K562 (cell line): ENCODE measurements at regions not wholly inside any gene's neighbourhood (a gene's known extent, or its start where the extent isn't known, plus 50 kb on each side); places are given as distances from the start of the nearest gene placed in this dataset.

ENCODE experiments used
- ATAC-seq: fragments of 200-7000 bp; cut with Tn5 transposase; 3 replicates; pipeline ENCODE4 v1.9.1; 2020; ENCODE audit warnings: moderate library complexity
- BruUV-seq: library from RNA; stranded (reverse); fragments of 400-500 nt; replicated peaks from 2 replicates; lab custom pipeline; 2021; lab: Mats Ljungman, UMichigan
- CTCF ChIA-PET: fragments of 300-600 bp; formaldehyde crosslinking; extraction: SDS; loops from one replicate; lab custom pipeline; 2021; ENCODE audit warnings: low intra/inter-chr PET ratio; lab: Yijun Ruan, JAX
- POLR2A ChIA-PET: fragments of 300-600, 350-650 bp; sonication (Branson Sonifier 250); formaldehyde crosslinking; extraction: SDS; loops from one replicate; lab custom pipeline; 2021; ENCODE audit warnings: antibody characterized with exemption, inconsistent platforms; lab: Yijun Ruan, JAX
- DNase-seq, 4 experiments: peaks; one replicate each; pipeline versions ENCODE4 v3.0.0 to v3.0.0-alpha.2; 2011 to 2018; ENCODE audit warnings: low spot score in 3 of 4, mixed read lengths in 3 of 4; ENCODE audit errors: extremely low read depth in 1 of 4
- FAIRE-seq: peaks from 2 replicates; lab custom pipeline; 2011; peaks lifted over from hg19 to GRCh38; lab: Jason Lieb, UNC
- H2AFZ ChIP-seq: 2 replicates; pipeline ENCODE4 v1.6.0; 2011; ENCODE audit warnings: low read depth, low read length, control low read depth, inconsistent platforms
- H3K27ac ChIP-seq: fragments of 200-600 bp; 3 replicates; pipeline ENCODE4 v1.8.0; 2011; ENCODE audit warnings: low read depth, mild to moderate bottlenecking, control low read depth, inconsistent platforms, low read length, moderate library complexity, mixed read lengths; ENCODE audit errors: extremely low read depth
- H3K27me3 ChIP-seq, 2 experiments: fragments of 300-600 bp in 1 of 2; 2 replicates in 1 of 2; 3 replicates in 1 of 2; pipeline versions ENCODE4 v1.6.0 to v1.8.0; 2011; ENCODE audit warnings: inconsistent platforms in 2 of 2, low read length in 2 of 2, mild to moderate bottlenecking in 1 of 2, mixed read lengths in 1 of 2, moderate library complexity in 1 of 2; ENCODE audit not compliant: control insufficient read depth in 2 of 2, insufficient read depth in 2 of 2
- H3K36me3 ChIP-seq: fragments of 300-600 bp; 3 replicates; pipeline ENCODE4 v1.8.0; 2011; ENCODE audit warnings: mild to moderate bottlenecking, low read length, inconsistent platforms; ENCODE audit not compliant: control insufficient read depth, insufficient read depth
- H3K4me1 ChIP-seq, 2 experiments: fragments of 200-600 bp in 1 of 2; replicated peaks in 1 of 2; 2 replicates in 1 of 2; 3 replicates in 1 of 2; pipeline versions ENCODE4 v1.5.1 to v1.8.0; 2011; ENCODE audit warnings: inconsistent platforms in 2 of 2, low read length in 2 of 2, mild to moderate bottlenecking in 1 of 2, mixed read lengths in 1 of 2, moderate library complexity in 1 of 2; ENCODE audit not compliant: control insufficient read depth in 2 of 2, insufficient read depth in 2 of 2
- H3K4me2 ChIP-seq: 2 replicates; pipeline ENCODE4 v1.6.1; 2011; ENCODE audit warnings: low read length, control low read depth, inconsistent platforms, mixed read lengths; ENCODE audit not compliant: insufficient read depth
- H3K4me3 ChIP-seq: fragments of 200-600 bp; sonication (generic), shearing (Covaris generic); 2 replicates; pipeline ENCODE4 v1.5.1; 2016; ENCODE audit warnings: control low read depth, inconsistent platforms
- H3K79me2 ChIP-seq: fragments of 200-600 bp; 3 replicates; pipeline ENCODE4 v1.8.0; 2011; ENCODE audit warnings: low read length, inconsistent platforms; ENCODE audit not compliant: control insufficient read depth, insufficient read depth
- H3K9ac ChIP-seq, 2 experiments: 2 replicates each; pipeline versions ENCODE4 v1.6.0 to v1.6.1; 2011; ENCODE audit warnings: low read depth in 2 of 2, low read length in 2 of 2, control low read depth in 1 of 2, inconsistent platforms in 1 of 2, mild to moderate bottlenecking in 1 of 2, mixed read lengths in 1 of 2; ENCODE audit not compliant: insufficient read depth in 1 of 2
- H3K9me1 ChIP-seq: one replicate; pipeline ENCODE4 v1.6.0; 2011; ENCODE audit warnings: inconsistent platforms, mild to moderate bottlenecking, low read length, moderate library complexity; ENCODE audit not compliant: control insufficient read depth, insufficient read depth
- H3K9me3 ChIP-seq: replicated peaks from 2 replicates; pipeline ENCODE4 v1.5.1; 2011; ENCODE audit warnings: low read depth, low read length, inconsistent platforms; ENCODE audit not compliant: control insufficient read depth, insufficient read depth
- H4K20me1 ChIP-seq: replicated peaks from 2 replicates; pipeline ENCODE4 v1.6.1; 2011; ENCODE audit warnings: low read length, inconsistent platforms, mixed read lengths; ENCODE audit not compliant: control insufficient read depth, insufficient read depth
- C11orf30 ChIP-seq: fragments of 450-650 bp; IDR thresholded peaks from 2 replicates; pipeline ENCODE4 v1.6.1; 2016; ENCODE audit warnings: low read depth, mild to moderate bottlenecking
- CBFA2T3 ChIP-seq: fragments of 450-650 bp; IDR thresholded peaks from 2 replicates; pipeline ENCODE4 v1.6.1; 2017
- CBX3 ChIP-seq, 2 experiments: IDR thresholded peaks; 1 replicate in 1 of 2; 2 replicates in 1 of 2; pipeline ENCODE4 v1.6.1; 2012; ENCODE audit warnings: inconsistent platforms in 2 of 2, low read length in 2 of 2, borderline replicate concordance in 1 of 2, control low read depth in 1 of 2
- DDX20 ChIP-seq: fragments of 450-650 bp; IDR thresholded peaks from 2 replicates; pipeline ENCODE4 v1.6.1; 2016; ENCODE audit warnings: missing genetic modification characterization, low read depth, mild to moderate bottlenecking, missing compliant biosample characterization, moderate library complexity
- MEF2A ChIP-seq: IDR thresholded peaks from 2 replicates; pipeline ENCODE4 v1.6.1; 2011; ENCODE audit warnings: low read depth, mild to moderate bottlenecking, low read length, moderate library complexity; ENCODE audit not compliant: control insufficient read depth
- MTF1 ChIP-seq: fragments of 250-450 bp; sonication (Bioruptor Pico); IDR thresholded peaks from 2 replicates; pipeline ENCODE4 v1.9.0; 2021; ENCODE audit warnings: moderate library complexity, mild to moderate bottlenecking, inconsistent platforms, borderline replicate concordance
- NR2C1 ChIP-seq, 2 experiments: fragments of 450-650 bp; IDR thresholded peaks; 2 replicates each; pipeline ENCODE4 v1.6.1; 2017; ENCODE audit warnings: mild to moderate bottlenecking in 2 of 2, antibody characterized with exemption in 1 of 2, inconsistent platforms in 1 of 2, missing compliant biosample characterization in 1 of 2, missing genetic modification characterization in 1 of 2
- POU5F1 ChIP-seq: fragments of 150-350 bp; IDR thresholded peaks from 2 replicates; pipeline ENCODE4 v1.6.1; 2014; ENCODE audit warnings: borderline replicate concordance, low read length, low read depth, mild to moderate bottlenecking; ENCODE audit not compliant: partially characterized antibody
- SNRNP70 ChIP-seq: fragments of 200-400 bp; formaldehyde crosslinking; optimal IDR thresholded peaks from 2 replicates; pipeline ENCODE3; 2017; ENCODE audit warnings: low read depth, low read length
- ZFP30 ChIP-seq: fragments of 250-450 bp; sonication (Bioruptor Pico); IDR thresholded peaks from 2 replicates; pipeline ENCODE4 v1.8.0; 2022; ENCODE audit warnings: moderate library complexity, mild to moderate bottlenecking, inconsistent platforms, borderline replicate concordance
- WGBS: fragments of 100-300 bp; shearing (Covaris generic); methylation state at CpG from one replicate; pipeline ENCODE4 v1.1.6; 2016; ENCODE audit warnings: low coverage, mixed read lengths; ENCODE audit not compliant: insufficient coverage; ENCODE audit errors: missing lambda C conversion rate; 5-methylcytosine and 5-hydroxymethylcytosine counted together
- in situ Hi-C: fragments of 300-500 bp; cut with MboI; formaldehyde crosslinking; loops from 4 replicates; pipeline ENCODE4 v1.15.0; 2018; ENCODE audit warnings: inconsistent platforms, mixed read lengths
- intact Hi-C: fragments of 100-400 bp; cut with micrococcal nuclease; formaldehyde crosslinking; loops from 2 replicates; pipeline ENCODE4 v1.14.2; 2022
- TF ChIP-seq, protein P1 (sequence below): fragments of 200-800 bp; sonication (Bioruptor generic); IDR thresholded peaks from 2 replicates; pipeline ENCODE4 v1.6.1; 2017; ENCODE audit warnings: missing genetic modification characterization, missing compliant biosample characterization
- TF ChIP-seq, protein P2 (sequence below): sonication (generic); formaldehyde crosslinking; IDR thresholded peaks from 2 replicates; pipeline ENCODE4 v1.8.1; 2023; ENCODE audit warnings: mild to moderate bottlenecking, missing genetic modification reagents

DNA sequence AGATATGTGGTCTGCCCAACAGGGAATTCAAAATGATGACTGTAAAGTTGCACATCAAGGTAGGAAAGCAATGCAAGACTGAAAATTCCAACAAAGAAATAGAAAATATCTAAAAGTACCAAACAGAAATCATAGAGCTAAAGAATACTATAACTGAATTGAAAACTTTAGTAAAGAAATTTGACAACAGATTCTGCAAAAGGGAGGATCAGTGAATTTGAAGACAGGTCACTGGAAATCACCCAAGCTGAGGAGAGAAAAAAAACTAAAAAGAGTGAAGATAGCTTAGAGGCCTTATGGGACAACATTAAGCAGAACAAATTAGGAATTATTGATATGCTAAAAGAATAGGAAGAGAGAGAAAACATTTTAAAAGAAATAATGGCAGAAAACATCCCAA, 240.6 kb downstream of the SNX13 start:
- FAIRE-seq (no peak), DNase-seq (no peak), ATAC-seq (no peak)
- intact Hi-C loops (loop anchor here (10.0 kb wide), 1 partner anchor 1355 kb away; no protein-coding TSS in a partner anchor), in situ Hi-C loops (loop anchor here (25.0 kb wide), 1 partner anchor 1988 kb away; no protein-coding TSS in a partner anchor)
- POLR2A ChIA-PET: interaction anchor here (0.6 kb wide), 1 partner anchor 11 kb away, joined by 3 read pairs; no protein-coding TSS in a partner anchor
- CTCF ChIA-PET: no interaction called here
- H3K4me3 ChIP-seq: no peak overlapping the region
- no peak overlapping the region for H2AFZ ChIP-seq
- H3K4me1 ChIP-seq: no peaks in the 10 kb centered on the region
- H3K9ac ChIP-seq: no peak overlapping the region
- no TSS peak for BruUV-seq
- no peaks in the 10 kb centered on the region for H4K20me1 ChIP-seq
- no peaks in the 10 kb centered on the region; the same call in 1 of the 2 replicates for H3K9me3 ChIP-seq
- no peaks in the 10 kb centered on the region for H3K36me3 ChIP-seq
- H3K79me2 ChIP-seq: no peaks in the 10 kb centered on the region
- H3K4me2 ChIP-seq: no peak overlapping the region
- no peaks in the 10 kb centered on the region for H3K27me3 ChIP-seq
- TF ChIP-seq, protein P1, sequence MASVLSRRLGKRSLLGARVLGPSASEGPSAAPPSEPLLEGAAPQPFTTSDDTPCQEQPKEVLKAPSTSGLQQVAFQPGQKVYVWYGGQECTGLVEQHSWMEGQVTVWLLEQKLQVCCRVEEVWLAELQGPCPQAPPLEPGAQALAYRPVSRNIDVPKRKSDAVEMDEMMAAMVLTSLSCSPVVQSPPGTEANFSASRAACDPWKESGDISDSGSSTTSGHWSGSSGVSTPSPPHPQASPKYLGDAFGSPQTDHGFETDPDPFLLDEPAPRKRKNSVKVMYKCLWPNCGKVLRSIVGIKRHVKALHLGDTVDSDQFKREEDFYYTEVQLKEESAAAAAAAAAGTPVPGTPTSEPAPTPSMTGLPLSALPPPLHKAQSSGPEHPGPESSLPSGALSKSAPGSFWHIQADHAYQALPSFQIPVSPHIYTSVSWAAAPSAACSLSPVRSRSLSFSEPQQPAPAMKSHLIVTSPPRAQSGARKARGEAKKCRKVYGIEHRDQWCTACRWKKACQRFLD (CRISPR knock-in tag): no peak
- peak; percentile 93; the same call in 1 of the 2 replicates for TF ChIP-seq ZFP30
- H3K27ac ChIP-seq: no peak overlapping the region
- H3K9me1 ChIP-seq: no peaks in the 10 kb centered on the region

GRCh38 chr7:17700138-17700537, 240.2 kb downstream of the SNX13 start:
- 0% methylated on average over 3 of the region's 3 CpGs for WGBS
- Histone ChIP-seq H3K9me1 (no peaks in the 10 kb centered on the region), H3K9ac (no peak overlapping the region), H2AFZ (no peak overlapping the region), H3K4me1 (no peaks in the 10 kb centered on the region), H3K4me2 (no peak overlapping the region), H3K27me3 (no peaks in the 10 kb centered on the region), H3K27ac (no peak overlapping the region), H4K20me1 (no peaks in the 10 kb centered on the region), H3K9me3 (no peaks in the 10 kb centered on the region; the same call in 1 of the 2 replicates), H3K4me3 (no peak overlapping the region), H3K79me2 (no peaks in the 10 kb centered on the region), H3K36me3 (no peaks in the 10 kb centered on the region)
- ChIA-PET POLR2A (interaction anchor here (0.6 kb wide), 1 partner anchor 10 kb away, joined by 3 read pairs; no protein-coding TSS in a partner anchor), CTCF (no interaction called here)
- BruUV-seq: no TSS peak
- in situ Hi-C loops (no loop called here), intact Hi-C loops (loop anchor here (10.0 kb wide), 1 partner anchor 1355 kb away; no protein-coding TSS in a partner anchor)
- no peak for DNase-seq
- FAIRE-seq: no peak
- no peak for ATAC-seq
- TF ChIP-seq MEF2A (no peak), NR2C1 (IDR thresholded peaks at IDR 0.05) (no peak), NR2C1 (tag; IDR thresholded peaks at IDR 0.05) (no peak), CBFA2T3 (no peak), SNRNP70 (no peak), DDX20 (tag) (no peak), C11orf30 (no peak), MTF1 (CRISPR knock-in tag) (no peak), POU5F1 (no peak), CBX3 (IDR thresholded peaks at IDR 0.05; ENCODE audit: borderline replicate concordance in 1 of 2, low read length in 2 of 2) (no peak)
- TF ChIP-seq, protein P2, sequence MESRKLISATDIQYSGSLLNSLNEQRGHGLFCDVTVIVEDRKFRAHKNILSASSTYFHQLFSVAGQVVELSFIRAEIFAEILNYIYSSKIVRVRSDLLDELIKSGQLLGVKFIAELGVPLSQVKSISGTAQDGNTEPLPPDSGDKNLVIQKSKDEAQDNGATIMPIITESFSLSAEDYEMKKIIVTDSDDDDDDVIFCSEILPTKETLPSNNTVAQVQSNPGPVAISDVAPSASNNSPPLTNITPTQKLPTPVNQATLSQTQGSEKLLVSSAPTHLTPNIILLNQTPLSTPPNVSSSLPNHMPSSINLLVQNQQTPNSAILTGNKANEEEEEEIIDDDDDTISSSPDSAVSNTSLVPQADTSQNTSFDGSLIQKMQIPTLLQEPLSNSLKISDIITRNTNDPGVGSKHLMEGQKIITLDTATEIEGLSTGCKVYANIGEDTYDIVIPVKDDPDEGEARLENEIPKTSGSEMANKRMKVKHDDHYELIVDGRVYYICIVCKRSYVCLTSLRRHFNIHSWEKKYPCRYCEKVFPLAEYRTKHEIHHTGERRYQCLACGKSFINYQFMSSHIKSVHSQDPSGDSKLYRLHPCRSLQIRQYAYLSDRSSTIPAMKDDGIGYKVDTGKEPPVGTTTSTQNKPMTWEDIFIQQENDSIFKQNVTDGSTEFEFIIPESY (CRISPR knock-in tag): no peak
